ENCODE measurements at regions not wholly inside any gene's neighbourhood (a gene's known extent, or its start where the extent isn't known, plus 50 kb on each side); places are given as distances from the start of the nearest gene placed in this dataset.

DNA sequence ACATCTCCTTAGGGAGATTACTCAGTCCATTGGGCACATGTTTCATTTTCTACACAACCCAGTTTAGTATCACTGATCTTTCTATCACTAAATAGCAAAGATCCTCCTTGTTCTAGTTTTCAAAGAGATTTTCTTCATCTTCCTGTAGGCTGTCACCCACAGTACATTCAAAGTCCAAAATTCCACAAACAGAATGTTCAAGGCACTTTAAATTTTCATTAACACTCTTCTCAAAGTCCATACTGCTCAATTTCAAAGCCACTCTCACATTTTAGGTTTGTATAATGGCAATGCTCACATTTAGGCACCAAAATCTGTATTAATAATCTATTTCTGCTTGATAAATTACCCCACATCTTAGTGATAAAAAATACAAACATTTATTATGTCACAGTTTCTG is 152.8 kb downstream of the FSIP2 start:
- TF ChIP-seq, protein P1, sequence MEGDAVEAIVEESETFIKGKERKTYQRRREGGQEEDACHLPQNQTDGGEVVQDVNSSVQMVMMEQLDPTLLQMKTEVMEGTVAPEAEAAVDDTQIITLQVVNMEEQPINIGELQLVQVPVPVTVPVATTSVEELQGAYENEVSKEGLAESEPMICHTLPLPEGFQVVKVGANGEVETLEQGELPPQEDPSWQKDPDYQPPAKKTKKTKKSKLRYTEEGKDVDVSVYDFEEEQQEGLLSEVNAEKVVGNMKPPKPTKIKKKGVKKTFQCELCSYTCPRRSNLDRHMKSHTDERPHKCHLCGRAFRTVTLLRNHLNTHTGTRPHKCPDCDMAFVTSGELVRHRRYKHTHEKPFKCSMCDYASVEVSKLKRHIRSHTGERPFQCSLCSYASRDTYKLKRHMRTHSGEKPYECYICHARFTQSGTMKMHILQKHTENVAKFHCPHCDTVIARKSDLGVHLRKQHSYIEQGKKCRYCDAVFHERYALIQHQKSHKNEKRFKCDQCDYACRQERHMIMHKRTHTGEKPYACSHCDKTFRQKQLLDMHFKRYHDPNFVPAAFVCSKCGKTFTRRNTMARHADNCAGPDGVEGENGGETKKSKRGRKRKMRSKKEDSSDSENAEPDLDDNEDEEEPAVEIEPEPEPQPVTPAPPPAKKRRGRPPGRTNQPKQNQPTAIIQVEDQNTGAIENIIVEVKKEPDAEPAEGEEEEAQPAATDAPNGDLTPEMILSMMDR (conservative IDR thresholded peaks at IDR 0.05; ENCODE audit: low read length) = no peak
- TF ChIP-seq EZH2phosphoT487 (IDR thresholded peaks at IDR 0.05; ENCODE audit: borderline replicate concordance) = no peak

Measured in Loucy (cell line).